ENCODE measurements at regions not wholly inside any gene's neighbourhood (a gene's known extent, or its start where the extent isn't known, plus 50 kb on each side); places are given as distances from the start of the nearest gene placed in this dataset.

DNA sequence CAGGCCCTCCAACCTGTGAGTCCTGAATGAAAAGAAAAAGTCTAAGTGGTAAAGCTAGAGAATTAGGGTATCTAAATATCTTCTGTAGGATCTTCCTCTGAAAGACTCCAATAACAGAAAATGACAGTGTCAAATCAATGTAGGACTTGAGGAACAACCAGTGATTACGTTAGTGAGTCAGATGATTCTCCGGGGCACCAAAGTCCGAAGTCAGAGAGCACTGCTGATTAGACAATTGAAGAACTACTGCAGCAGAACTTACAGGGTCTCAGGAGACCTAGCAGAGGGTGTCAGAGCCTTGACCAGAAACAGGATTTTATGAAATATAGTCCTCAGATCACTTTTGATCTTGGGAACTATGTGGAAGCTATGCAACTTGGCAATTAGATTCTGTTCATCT lies 605.8 kb downstream of the EPHA3 start:
- no peak overlapping the region for H3K4me3 ChIP-seq (ENCODE audit: insufficient read depth, low read length)
- no peaks in the 10 kb centered on the region for H3K4me1 ChIP-seq (ENCODE audit: insufficient read depth, low read length)
- H4K20me1 ChIP-seq (ENCODE audit: insufficient read depth, low read length) = no peaks in the 10 kb centered on the region
- H2AFZ ChIP-seq (ENCODE audit: low read length) = no peak overlapping the region
- no peak overlapping the region for H3K4me2 ChIP-seq (ENCODE audit: insufficient read depth, low read length)
- no peaks in the 10 kb centered on the region for H3K9me3 ChIP-seq (ENCODE audit: low read depth, low read length)
- H3K27ac ChIP-seq (ENCODE audit: low read depth, low read length) = no peak overlapping the region
- TF ChIP-seq, protein P1, sequence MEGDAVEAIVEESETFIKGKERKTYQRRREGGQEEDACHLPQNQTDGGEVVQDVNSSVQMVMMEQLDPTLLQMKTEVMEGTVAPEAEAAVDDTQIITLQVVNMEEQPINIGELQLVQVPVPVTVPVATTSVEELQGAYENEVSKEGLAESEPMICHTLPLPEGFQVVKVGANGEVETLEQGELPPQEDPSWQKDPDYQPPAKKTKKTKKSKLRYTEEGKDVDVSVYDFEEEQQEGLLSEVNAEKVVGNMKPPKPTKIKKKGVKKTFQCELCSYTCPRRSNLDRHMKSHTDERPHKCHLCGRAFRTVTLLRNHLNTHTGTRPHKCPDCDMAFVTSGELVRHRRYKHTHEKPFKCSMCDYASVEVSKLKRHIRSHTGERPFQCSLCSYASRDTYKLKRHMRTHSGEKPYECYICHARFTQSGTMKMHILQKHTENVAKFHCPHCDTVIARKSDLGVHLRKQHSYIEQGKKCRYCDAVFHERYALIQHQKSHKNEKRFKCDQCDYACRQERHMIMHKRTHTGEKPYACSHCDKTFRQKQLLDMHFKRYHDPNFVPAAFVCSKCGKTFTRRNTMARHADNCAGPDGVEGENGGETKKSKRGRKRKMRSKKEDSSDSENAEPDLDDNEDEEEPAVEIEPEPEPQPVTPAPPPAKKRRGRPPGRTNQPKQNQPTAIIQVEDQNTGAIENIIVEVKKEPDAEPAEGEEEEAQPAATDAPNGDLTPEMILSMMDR (IDR thresholded peaks at IDR 0.05; ENCODE audit: extremely low read depth, low read depth, low read length) = no peak
- DNase-seq (ENCODE audit: insufficient read length, low spot score, missing footprints) = no peak
- H3K79me2 ChIP-seq (ENCODE audit: insufficient read depth, low read length) = no peaks in the 10 kb centered on the region
- H3K36me3 ChIP-seq (ENCODE audit: insufficient read depth, low read length) = no peaks in the 10 kb centered on the region
- H3K27me3 ChIP-seq (ENCODE audit: insufficient read depth, low read length) = no peaks in the 10 kb centered on the region

DNA sequence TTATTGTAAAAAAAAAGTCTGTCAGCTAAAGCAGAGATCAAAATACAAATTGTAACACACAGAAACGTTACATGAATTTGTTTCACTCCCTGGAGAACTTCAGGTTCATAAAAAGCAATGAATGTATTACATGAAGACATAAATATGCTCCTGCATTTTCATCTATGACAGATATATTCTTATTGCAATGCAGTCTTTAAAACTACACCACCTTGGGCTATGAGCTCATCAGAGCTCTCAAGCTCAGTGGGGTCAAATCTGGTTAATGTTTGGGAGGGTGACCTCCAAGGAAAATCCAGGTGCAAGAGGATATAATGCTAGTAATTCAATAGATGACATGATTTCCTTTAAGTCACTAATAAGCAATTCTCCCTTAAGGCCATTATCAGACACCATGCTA lies 606.8 kb downstream of the EPHA3 start:
- Histone ChIP-seq H3K9me3 (ENCODE audit: low read depth, low read length) (no peaks in the 10 kb centered on the region), H3K27ac (ENCODE audit: low read depth, low read length) (no peak overlapping the region), H3K36me3 (ENCODE audit: insufficient read depth, low read length) (no peaks in the 10 kb centered on the region), H3K27me3 (ENCODE audit: insufficient read depth, low read length) (no peaks in the 10 kb centered on the region), H3K4me3 (ENCODE audit: insufficient read depth, low read length) (no peak overlapping the region), H3K79me2 (ENCODE audit: insufficient read depth, low read length) (no peaks in the 10 kb centered on the region), H2AFZ (ENCODE audit: low read length) (no peak overlapping the region), H3K4me2 (ENCODE audit: insufficient read depth, low read length) (no peak overlapping the region), H4K20me1 (ENCODE audit: insufficient read depth, low read length) (no peaks in the 10 kb centered on the region), H3K4me1 (ENCODE audit: insufficient read depth, low read length) (no peaks in the 10 kb centered on the region)
- no peak for DNase-seq (ENCODE audit: insufficient read length, low spot score, missing footprints)
- TF ChIP-seq, protein P1 (IDR thresholded peaks at IDR 0.05; ENCODE audit: extremely low read depth, low read depth, low read length) = no peak

GRCh38 chr3:89740080-89740880 lies 632.9 kb downstream of the EPHA3 start:
- Histone ChIP-seq H3K4me1 (ENCODE audit: insufficient read depth, low read length) (no peaks in the 10 kb centered on the region), H3K79me2 (ENCODE audit: insufficient read depth, low read length) (no peaks in the 10 kb centered on the region), H2AFZ (ENCODE audit: low read length) (no peak overlapping the region), H4K20me1 (ENCODE audit: insufficient read depth, low read length) (no peaks in the 10 kb centered on the region), H3K4me2 (ENCODE audit: insufficient read depth, low read length) (no peak overlapping the region), H3K4me3 (ENCODE audit: insufficient read depth, low read length) (no peak overlapping the region), H3K27me3 (ENCODE audit: insufficient read depth, low read length) (no peaks in the 10 kb centered on the region), H3K36me3 (ENCODE audit: insufficient read depth, low read length) (no peaks in the 10 kb centered on the region), H3K9me3 (ENCODE audit: low read depth, low read length) (no peaks in the 10 kb centered on the region), H3K27ac (ENCODE audit: low read depth, low read length) (no peak overlapping the region)
- TF ChIP-seq, protein P1 (IDR thresholded peaks at IDR 0.05; ENCODE audit: extremely low read depth, low read depth, low read length) = no peak
- no peak for DNase-seq (ENCODE audit: insufficient read length, low spot score, missing footprints)

- H4K20me1 ChIP-seq (ENCODE audit: insufficient read depth, low read length) = no peaks in the 10 kb centered on the region
- H3K4me2 ChIP-seq (ENCODE audit: insufficient read depth, low read length) = no peak overlapping the region
- H3K4me3 ChIP-seq (ENCODE audit: insufficient read depth, low read length) = no peak overlapping the region
- H3K4me1 ChIP-seq (ENCODE audit: insufficient read depth, low read length) = no peaks in the 10 kb centered on the region
- H2AFZ ChIP-seq (ENCODE audit: low read length) = no peak overlapping the region
- no peak for DNase-seq (ENCODE audit: insufficient read length, low spot score, missing footprints)
- H3K36me3 ChIP-seq (ENCODE audit: insufficient read depth, low read length) = no peaks in the 10 kb centered on the region
- no peaks in the 10 kb centered on the region for H3K27me3 ChIP-seq (ENCODE audit: insufficient read depth, low read length)
- H3K27ac ChIP-seq (ENCODE audit: low read depth, low read length) = no peak overlapping the region
- TF ChIP-seq, protein P1 (IDR thresholded peaks at IDR 0.05; ENCODE audit: extremely low read depth, low read depth, low read length) = no peak
- H3K9me3 ChIP-seq (ENCODE audit: low read depth, low read length) = no peaks in the 10 kb centered on the region
- no peaks in the 10 kb centered on the region for H3K79me2 ChIP-seq (ENCODE audit: insufficient read depth, low read length)
Observed at GRCh38 chr3:89740881-89741177, 633.4 kb downstream of the EPHA3 start.

Measured in osteoblast (primary cell).